ENCODE measurements at regions not wholly inside any gene's neighbourhood (a gene's known extent, or its start where the extent isn't known, plus 50 kb on each side); places are given as distances from the start of the nearest gene placed in this dataset.

- TF ChIP-seq, protein P1, sequence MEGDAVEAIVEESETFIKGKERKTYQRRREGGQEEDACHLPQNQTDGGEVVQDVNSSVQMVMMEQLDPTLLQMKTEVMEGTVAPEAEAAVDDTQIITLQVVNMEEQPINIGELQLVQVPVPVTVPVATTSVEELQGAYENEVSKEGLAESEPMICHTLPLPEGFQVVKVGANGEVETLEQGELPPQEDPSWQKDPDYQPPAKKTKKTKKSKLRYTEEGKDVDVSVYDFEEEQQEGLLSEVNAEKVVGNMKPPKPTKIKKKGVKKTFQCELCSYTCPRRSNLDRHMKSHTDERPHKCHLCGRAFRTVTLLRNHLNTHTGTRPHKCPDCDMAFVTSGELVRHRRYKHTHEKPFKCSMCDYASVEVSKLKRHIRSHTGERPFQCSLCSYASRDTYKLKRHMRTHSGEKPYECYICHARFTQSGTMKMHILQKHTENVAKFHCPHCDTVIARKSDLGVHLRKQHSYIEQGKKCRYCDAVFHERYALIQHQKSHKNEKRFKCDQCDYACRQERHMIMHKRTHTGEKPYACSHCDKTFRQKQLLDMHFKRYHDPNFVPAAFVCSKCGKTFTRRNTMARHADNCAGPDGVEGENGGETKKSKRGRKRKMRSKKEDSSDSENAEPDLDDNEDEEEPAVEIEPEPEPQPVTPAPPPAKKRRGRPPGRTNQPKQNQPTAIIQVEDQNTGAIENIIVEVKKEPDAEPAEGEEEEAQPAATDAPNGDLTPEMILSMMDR (IDR thresholded peaks at IDR 0.05) = no peak
- TF ChIP-seq POLR2A (IDR thresholded peaks at IDR 0.05) = no peak
Measured at GRCh38 chr13:22144806-22145205, 473.9 kb downstream of the FGF9 start.
